ENCODE measurements at regions not wholly inside any gene's neighbourhood (a gene's known extent, or its start where the extent isn't known, plus 50 kb on each side); places are given as distances from the start of the nearest gene placed in this dataset.

GRCh38 chr14:25759920-25760655, 710.1 kb upstream of the STXBP6 start:
- TF ChIP-seq ZFP30 (CRISPR knock-in tag; IDR thresholded peaks at IDR 0.05) (no peak), ARNTL (CRISPR knock-in tag; IDR thresholded peaks at IDR 0.05; ENCODE audit: borderline replicate concordance, low read depth) (no peak), PPARA (CRISPR knock-in tag; IDR thresholded peaks at IDR 0.05; ENCODE audit: borderline replicate concordance) (no peak), TOX (CRISPR knock-in tag; IDR thresholded peaks at IDR 0.05; ENCODE audit: borderline replicate concordance) (no peak), CREB5 (CRISPR knock-in tag; IDR thresholded peaks at IDR 0.05; ENCODE audit: low read depth) (no peak), RARB (CRISPR knock-in tag; IDR thresholded peaks at IDR 0.05) (no peak), ZNF565 (CRISPR knock-in tag; conservative IDR thresholded peaks at IDR 0.05; ENCODE audit: low read depth) (no peak), POU6F1 (CRISPR knock-in tag; IDR thresholded peaks at IDR 0.05; ENCODE audit: borderline replicate concordance, low read depth) (no peak), TCF4 (CRISPR knock-in tag; IDR thresholded peaks at IDR 0.05; ENCODE audit: borderline replicate concordance) (no peak)
- TF ChIP-seq, protein P1, sequence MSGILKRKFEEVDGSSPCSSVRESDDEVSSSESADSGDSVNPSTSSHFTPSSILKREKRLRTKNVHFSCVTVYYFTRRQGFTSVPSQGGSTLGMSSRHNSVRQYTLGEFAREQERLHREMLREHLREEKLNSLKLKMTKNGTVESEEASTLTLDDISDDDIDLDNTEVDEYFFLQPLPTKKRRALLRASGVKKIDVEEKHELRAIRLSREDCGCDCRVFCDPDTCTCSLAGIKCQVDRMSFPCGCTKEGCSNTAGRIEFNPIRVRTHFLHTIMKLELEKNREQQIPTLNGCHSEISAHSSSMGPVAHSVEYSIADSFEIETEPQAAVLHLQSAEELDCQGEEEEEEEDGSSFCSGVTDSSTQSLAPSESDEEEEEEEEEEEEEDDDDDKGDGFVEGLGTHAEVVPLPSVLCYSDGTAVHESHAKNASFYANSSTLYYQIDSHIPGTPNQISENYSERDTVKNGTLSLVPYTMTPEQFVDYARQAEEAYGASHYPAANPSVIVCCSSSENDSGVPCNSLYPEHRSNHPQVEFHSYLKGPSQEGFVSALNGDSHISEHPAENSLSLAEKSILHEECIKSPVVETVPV (CRISPR knock-in tag; IDR thresholded peaks at IDR 0.05), result no peak
